ENCODE measurements at regions not wholly inside any gene's neighbourhood (a gene's known extent, or its start where the extent isn't known, plus 50 kb on each side); places are given as distances from the start of the nearest gene placed in this dataset.
"Not testable (repeated sequence)": the region's sequence is repeated elsewhere in the genome, so short reads cannot be mapped to it uniquely, and the experiment has no call there.

GRCh38 chr19:29154163-29154562, 58.8 kb downstream of the UQCRFS1 start:
- DNase-seq: no peak

GRCh38 chr19:29145756-29146155, 67.2 kb downstream of the UQCRFS1 start:
- no peak for DNase-seq

- DNase-seq: no peak
Observed at GRCh38 chr19:29143183-29143582, 69.8 kb downstream of the UQCRFS1 start.

GRCh38 chr19:29139227-29139626, 73.7 kb downstream of the UQCRFS1 start:
- no peak for DNase-seq

- not testable (repeated sequence) for DNase-seq
Observed at GRCh38 chr19:29138206-29138605, 74.7 kb downstream of the UQCRFS1 start.

- no peak for DNase-seq
Observed at GRCh38 chr19:29131456-29131855, 81.5 kb downstream of the UQCRFS1 start.

GRCh38 chr19:29129148-29129547, 83.8 kb downstream of the UQCRFS1 start:
- DNase-seq: no peak

- DNase-seq: no peak
Observed at GRCh38 chr19:29128203-29128602, 84.7 kb downstream of the UQCRFS1 start.

GRCh38 chr19:29122185-29122584, 90.8 kb downstream of the UQCRFS1 start:
- DNase-seq: no peak

- no peak for DNase-seq
Observed at GRCh38 chr19:29121684-29122083, 91.3 kb downstream of the UQCRFS1 start.

- DNase-seq: no peak
Observed at GRCh38 chr19:29120466-29120865, 92.5 kb downstream of the UQCRFS1 start.

GRCh38 chr19:29119590-29119989, 93.4 kb downstream of the UQCRFS1 start:
- no peak for DNase-seq

- no peak for DNase-seq
Observed at GRCh38 chr19:29118389-29118788, 94.6 kb downstream of the UQCRFS1 start.

- DNase-seq: no peak
Observed at GRCh38 chr19:29117926-29118325, 95.0 kb downstream of the UQCRFS1 start.

GRCh38 chr19:29115181-29115580, 97.8 kb downstream of the UQCRFS1 start:
- DNase-seq: no peak

GRCh38 chr19:29113838-29114237, 99.1 kb downstream of the UQCRFS1 start:
- DNase-seq: no peak

- DNase-seq: no peak
Observed at GRCh38 chr19:29111576-29111975, 101.4 kb downstream of the UQCRFS1 start.

GRCh38 chr19:29107831-29108230, 105.1 kb downstream of the UQCRFS1 start:
- no peak for DNase-seq

GRCh38 chr19:29106346-29106885, 106.5 kb downstream of the UQCRFS1 start:
- DNase-seq: no peak

- DNase-seq: no peak
Observed at GRCh38 chr19:29105629-29106292, 107.2 kb downstream of the UQCRFS1 start.

GRCh38 chr19:29104605-29105241, 108.2 kb downstream of the UQCRFS1 start:
- DNase-seq: no peak

GRCh38 chr19:29098863-29099481, 114.0 kb downstream of the UQCRFS1 start:
- no peak for DNase-seq

GRCh38 chr19:29098091-29098490, 114.9 kb downstream of the UQCRFS1 start:
- DNase-seq: no peak

- no peak for DNase-seq
Observed at GRCh38 chr19:29096896-29097295, 116.1 kb downstream of the UQCRFS1 start.
